ENCODE measurements at regions not wholly inside any gene's neighbourhood (a gene's known extent, or its start where the extent isn't known, plus 50 kb on each side); places are given as distances from the start of the nearest gene placed in this dataset.
"Not testable (repeated sequence)": the region's sequence is repeated elsewhere in the genome, so short reads cannot be mapped to it uniquely, and the experiment has no call there.

DNA sequence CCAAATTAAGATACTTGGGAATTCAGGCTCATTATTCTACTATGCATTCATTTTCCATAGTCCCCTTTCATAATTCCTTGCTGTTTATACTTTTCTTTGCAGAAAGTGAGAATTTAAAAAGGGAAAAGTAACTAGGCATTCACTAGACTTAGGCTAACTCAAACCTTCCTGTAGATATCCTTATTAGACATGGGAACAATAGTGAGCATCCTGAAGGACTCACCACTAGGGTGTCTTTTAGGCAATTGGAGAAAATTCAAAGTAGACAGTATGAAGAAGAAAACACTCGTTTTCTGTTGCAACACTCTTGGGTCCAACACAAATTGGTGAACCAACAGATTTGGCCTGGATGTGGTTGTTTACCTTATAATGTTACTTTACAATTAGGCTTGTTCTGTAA, 213.2 kb upstream of the GRIN3A start:
- DNase-seq: no peak

- no peak for DNase-seq
These were observed 193.3 kb upstream of the GRIN3A start for GRCh38 chr9:101931756-101932155.

GRCh38 chr9:101930783-101931182, 192.3 kb upstream of the GRIN3A start:
- DNase-seq: no peak

- no peak for DNase-seq
These were observed 187.1 kb upstream of the GRIN3A start for GRCh38 chr9:101925498-101925897.

GRCh38 chr9:101923451-101923850, 185.0 kb upstream of the GRIN3A start:
- no peak for DNase-seq

DNA sequence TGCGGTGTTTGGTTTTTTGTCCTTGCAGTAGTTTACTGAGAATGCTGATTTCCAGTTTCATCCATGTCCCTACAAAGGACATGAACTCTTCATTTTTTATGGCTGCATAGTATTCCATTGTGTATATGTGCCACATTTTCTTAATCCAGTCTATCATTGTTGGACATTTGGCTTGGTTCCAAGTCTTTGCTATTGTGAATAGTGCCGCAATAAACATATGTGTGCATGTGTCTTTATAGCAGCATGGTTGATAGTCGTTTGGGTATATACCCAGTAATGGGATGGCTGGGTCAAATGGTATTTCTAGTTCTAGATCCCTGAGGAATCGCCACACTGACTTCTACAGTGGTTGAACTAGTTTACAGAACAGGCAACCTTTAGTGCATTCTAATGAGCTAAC, 178.5 kb upstream of the GRIN3A start:
- DNase-seq: not testable (repeated sequence)

DNA sequence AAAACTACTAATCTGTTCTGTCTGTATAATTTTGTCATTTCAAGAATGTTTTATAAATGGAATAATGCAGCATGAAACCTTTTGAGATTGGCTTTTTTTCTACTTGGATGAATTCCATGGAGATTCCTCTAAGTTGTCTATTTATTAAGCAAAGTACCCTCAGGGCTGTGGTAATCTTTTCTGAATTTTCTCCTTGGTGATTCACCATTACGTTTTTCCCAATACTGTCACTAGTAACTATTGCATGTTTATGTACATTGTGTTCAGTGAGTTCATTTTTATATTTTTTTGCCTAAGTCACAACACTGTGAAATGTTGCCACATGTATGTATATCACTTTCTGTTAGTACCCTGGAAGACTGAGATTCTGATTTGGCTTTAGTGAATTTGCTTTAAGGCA, 177.0 kb upstream of the GRIN3A start:
- no peak for DNase-seq

GRCh38 chr9:101912698-101913097, 174.3 kb upstream of the GRIN3A start:
- DNase-seq: no peak

DNA sequence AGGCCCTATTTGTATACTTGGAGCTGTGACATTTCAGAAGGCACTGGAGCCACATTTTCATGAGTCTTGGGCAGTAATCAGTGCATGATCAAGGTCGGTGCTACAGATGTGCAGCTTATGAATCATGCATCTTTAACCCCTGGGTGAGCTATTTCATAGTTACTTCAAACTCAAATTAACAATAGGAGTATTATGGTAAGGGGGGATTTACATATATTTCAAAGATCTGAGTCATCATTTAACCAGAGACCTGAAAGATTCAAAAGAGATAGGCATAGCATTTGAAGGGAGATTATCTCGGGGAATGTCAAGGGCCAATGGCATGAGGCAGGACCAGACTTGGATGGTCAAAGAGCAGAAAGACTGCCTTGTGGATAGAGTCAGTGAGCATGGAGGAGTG, 169.0 kb upstream of the GRIN3A start:
- no peak for DNase-seq

- no peak for DNase-seq
These were observed 166.4 kb upstream of the GRIN3A start for GRCh38 chr9:101904845-101905244.

GRCh38 chr9:101902051-101902450, 163.6 kb upstream of the GRIN3A start:
- no peak for DNase-seq

DNA sequence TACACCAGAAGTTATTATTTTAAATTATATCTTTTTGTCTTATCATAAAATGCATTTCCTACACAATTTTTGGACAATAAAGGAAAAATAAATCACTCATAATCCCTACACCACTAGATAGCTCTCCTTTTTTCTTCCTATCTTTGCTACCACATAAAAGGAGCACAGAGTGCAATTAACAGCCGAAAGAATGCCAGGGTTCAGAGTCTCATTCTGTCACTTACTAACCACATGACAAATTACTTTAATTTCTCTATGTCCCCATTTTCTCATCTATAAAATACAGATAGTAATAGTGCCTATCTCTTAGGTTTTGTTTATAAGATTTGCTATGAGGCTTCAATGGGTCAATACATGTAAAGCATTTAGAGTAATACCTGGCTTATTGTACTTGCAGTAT, 158.7 kb upstream of the GRIN3A start:
- DNase-seq: no peak

DNA sequence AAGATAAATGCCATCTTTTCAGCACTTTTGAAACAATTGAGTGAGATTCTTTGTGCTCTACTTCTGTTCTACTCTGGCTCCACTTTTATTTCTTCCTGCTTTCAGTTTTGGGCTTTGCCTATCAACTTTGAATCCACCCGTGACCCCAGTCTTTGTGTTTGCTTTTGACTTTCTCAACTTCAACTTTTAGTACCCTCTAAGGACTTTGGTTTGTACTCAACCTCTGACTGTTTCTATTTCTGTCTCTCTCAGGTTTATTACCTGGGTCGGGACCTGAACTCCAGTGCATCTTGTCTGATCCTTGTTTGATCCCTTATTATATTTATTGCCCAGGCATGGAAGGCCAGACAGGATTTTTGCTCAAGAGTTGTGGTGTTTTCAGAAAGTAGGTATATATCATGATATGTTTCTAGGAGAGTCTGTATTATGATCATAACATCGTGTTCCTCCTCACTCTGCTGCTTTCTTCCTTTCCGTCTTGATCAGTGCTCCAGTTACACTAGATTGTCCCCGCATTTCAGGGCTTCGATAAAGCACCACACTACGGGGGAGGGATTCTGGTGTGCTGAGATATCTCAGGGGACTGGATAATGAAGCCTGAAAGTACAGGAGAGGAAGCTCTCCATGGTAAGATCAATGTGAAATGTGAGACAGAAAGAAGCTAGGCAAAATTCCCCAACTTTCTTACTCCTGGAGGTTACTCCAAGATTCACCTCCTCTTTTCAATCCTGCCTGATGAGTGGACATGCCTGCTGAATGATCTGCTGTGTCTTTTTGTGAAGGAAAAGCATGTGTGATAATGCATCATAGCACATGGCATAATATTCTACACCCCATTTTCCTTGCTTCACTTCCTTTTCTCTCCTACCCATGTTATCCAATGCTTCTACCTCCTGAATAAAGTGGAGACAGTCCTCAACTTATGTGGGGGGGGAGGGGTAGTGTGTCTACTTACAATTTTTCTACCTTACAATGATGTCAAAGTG, 155.5 kb upstream of the GRIN3A start:
- DNase-seq: no peak

- DNase-seq: no peak
These were observed 143.1 kb upstream of the GRIN3A start for GRCh38 chr9:101881508-101881907.

- DNase-seq: no peak
These were observed 142.4 kb upstream of the GRIN3A start for GRCh38 chr9:101880846-101881245.

- no peak for DNase-seq
These were observed 140.3 kb upstream of the GRIN3A start for GRCh38 chr9:101878734-101879133.

GRCh38 chr9:101877439-101877838, 139.0 kb upstream of the GRIN3A start:
- DNase-seq: no peak

GRCh38 chr9:101861472-101861871, 123.0 kb upstream of the GRIN3A start:
- no peak for DNase-seq

DNA sequence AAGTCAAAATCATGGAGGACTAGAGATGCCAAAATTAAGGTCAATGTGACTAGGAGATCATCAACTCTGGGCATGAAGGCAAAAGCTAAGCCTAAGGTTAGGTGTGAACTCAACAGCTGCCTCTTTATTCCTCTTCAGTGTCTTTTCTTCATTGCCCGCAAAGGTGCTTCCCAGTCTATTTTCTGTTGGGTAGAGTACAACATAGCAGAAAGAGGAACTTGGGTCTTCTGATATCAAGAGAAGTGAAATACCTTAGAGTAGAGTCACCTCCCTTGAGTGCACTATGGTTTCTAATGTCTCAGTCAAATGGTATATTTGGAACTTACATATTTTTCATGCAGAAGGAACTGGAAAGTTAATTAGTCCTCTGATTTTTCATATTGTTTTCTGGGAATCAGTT, 122.5 kb upstream of the GRIN3A start:
- no peak for DNase-seq

- no peak for DNase-seq
These were observed 121.2 kb upstream of the GRIN3A start for GRCh38 chr9:101859620-101860019.

DNA sequence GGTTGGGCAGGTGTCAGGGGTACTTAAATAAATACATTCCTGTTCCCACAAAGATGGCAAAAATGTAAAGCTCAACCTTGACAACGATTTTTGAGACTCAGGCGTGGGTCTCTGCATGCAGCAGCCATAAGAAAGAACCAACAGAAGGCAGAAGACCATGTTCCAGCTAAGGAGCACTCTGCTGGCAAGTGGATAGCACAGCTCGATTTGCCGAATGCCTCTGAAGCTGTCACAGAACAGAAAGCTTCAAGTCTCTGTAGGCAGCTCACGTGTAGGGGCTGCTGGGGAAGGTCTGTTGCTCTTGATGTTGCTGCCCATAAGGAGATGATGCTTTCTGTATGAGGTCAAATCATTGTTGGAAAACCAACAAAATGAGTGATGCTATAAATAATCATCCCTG, 119.6 kb upstream of the GRIN3A start:
- no peak for DNase-seq

GRCh38 chr9:101849102-101849707, 110.8 kb upstream of the GRIN3A start:
- no peak for DNase-seq

DNA sequence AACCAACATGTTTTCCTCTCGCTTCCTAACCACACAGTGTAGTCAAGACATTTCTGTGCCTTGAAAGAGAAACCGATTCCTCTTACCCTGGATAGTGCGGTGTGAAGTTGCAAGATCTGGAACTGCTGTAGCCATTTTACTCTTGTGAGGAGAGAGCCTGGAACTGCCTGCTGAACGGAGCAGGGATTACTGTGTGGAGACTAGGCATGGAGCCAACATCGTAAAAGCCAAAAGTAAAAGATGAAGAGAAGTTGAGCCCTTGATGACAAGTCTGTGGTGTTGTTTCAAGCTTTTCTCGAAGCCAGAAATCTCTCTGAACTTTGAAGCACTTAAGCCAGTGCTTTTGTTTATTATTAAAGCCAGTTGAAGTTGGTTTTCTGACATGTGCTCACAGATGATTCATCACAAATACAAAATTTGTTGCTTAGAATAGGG, 110.1 kb upstream of the GRIN3A start:
- DNase-seq: no peak

GRCh38 chr9:101846161-101846560, 107.7 kb upstream of the GRIN3A start:
- no peak for DNase-seq

Data from NCI-H2081 (cell line).